Gastroesophageal sphincter (tissue), 4 donors: ENCODE measurements at regions not wholly inside any gene's neighbourhood (a gene's known extent, or its start where the extent isn't known, plus 50 kb on each side); places are given as distances from the start of the nearest gene placed in this dataset.

Experiments used
- ATAC-seq: fragments of 150-250 bp; one replicate; pipeline ENCODE4 v1.9.1; 2016; ENCODE audit warnings: mild to moderate bottlenecking, moderate library complexity
- H3K27ac ChIP-seq, 4 donors: fragments of 200-600 bp; sonication (generic) in 3 of 4; 1 replicate in 3 of 4; 2 replicates in 1 of 4; pipeline ENCODE4 v1.5.1; 2016 to 2019
- H3K27me3 ChIP-seq: fragments of 200-600 bp; sonication (generic); one replicate; pipeline ENCODE4 v1.5.1; 2019
- H3K36me3 ChIP-seq, 2 donors: fragments of 200-600 bp; sonication (generic); one replicate each; pipeline ENCODE4 v1.5.1; 2019; ENCODE audit warnings: control low read depth in 1 of 2
- H3K4me1 ChIP-seq, 3 donors: fragments of 200-600 bp; sonication (generic); 1 replicate in 2 of 3; 2 replicates in 1 of 3; pipeline ENCODE4 v1.5.1; 2016 to 2019; ENCODE audit warnings: control low read depth in 2 of 3
- H3K4me3 ChIP-seq, 2 donors: fragments of 200-600 bp; sonication (generic); one replicate each; pipeline ENCODE4 v1.5.1; 2019; ENCODE audit warnings: mild to moderate bottlenecking in 1 of 2, moderate library complexity in 1 of 2
- H3K9me3 ChIP-seq, 3 donors: fragments of 200-600 bp; sonication (generic); one replicate each; pipeline ENCODE4 v1.5.1; 2017 to 2019; ENCODE audit warnings: control low read depth in 2 of 3
- CTCF ChIP-seq, 4 experiments: fragments of 200-600 bp in 2 of 4; fragments of 450-650 bp in 2 of 4; sonication (generic) in 1 of 4; IDR thresholded peaks; one replicate each; pipeline ENCODE4 v1.5.1; 2017 to 2019; ENCODE audit warnings: antibody characterized with exemption in 4 of 4, mild to moderate bottlenecking in 2 of 4, moderate library complexity in 2 of 4
- EP300 ChIP-seq: sonication (generic); formaldehyde crosslinking; IDR thresholded peaks from one replicate; pipeline ENCODE4 v1.6.1; 2017; ENCODE audit warnings: antibody characterized with exemption, mild to moderate bottlenecking
- POLR2A ChIP-seq, 2 donors: fragments of 450-650 bp; IDR thresholded peaks; one replicate each; pipeline ENCODE4 v1.6.1; 2017; ENCODE audit warnings: antibody characterized with exemption in 2 of 2, mild to moderate bottlenecking in 2 of 2, moderate library complexity in 1 of 2
- POLR2AphosphoS5 ChIP-seq: sonication (generic); formaldehyde crosslinking; IDR thresholded peaks from one replicate; pipeline ENCODE4 v1.6.1; 2017; ENCODE audit warnings: antibody characterized with exemption
- WGBS, 2 donors: methylation state at CpG; one replicate each; pipeline ENCODE4 v1.1.5; 2018; ENCODE audit warnings: low coverage in 1 of 2; 5-methylcytosine and 5-hydroxymethylcytosine counted together

GRCh38 chr2:343355-343754 lies 55.5 kb upstream of the ALKAL2 start:
- H3K27me3 ChIP-seq = peaks cover 40% of the 10 kb centered on the region
- H3K4me1 ChIP-seq = no peaks in the 10 kb centered on the region
- H3K9me3 ChIP-seq = peaks cover 0 to 8% (median 0%) of the 10 kb centered on the region in 3 donors
- no peak overlapping the region for H3K4me3 ChIP-seq
- ATAC-seq = no peak
- 71 to 72% methylated on average over 3 to 5 of the region's 5 CpGs for WGBS, 2 donors
- no peak overlapping the region for H3K27ac ChIP-seq
- TF ChIP-seq CTCF (IDR thresholded peaks at IDR 0.05) = no peak
- no peak for TF ChIP-seq POLR2A (IDR thresholded peaks at IDR 0.05)
- no peak for TF ChIP-seq EP300
- TF ChIP-seq POLR2AphosphoS5 = no peak
- H3K36me3 ChIP-seq = no peaks in the 10 kb centered on the region

- no peak overlapping the region for H3K4me3 ChIP-seq
- ATAC-seq = no peak
- no peaks in the 10 kb centered on the region for H3K4me1 ChIP-seq
- TF ChIP-seq POLR2AphosphoS5 (no peak), POLR2A (IDR thresholded peaks at IDR 0.05) (no peak), EP300 (no peak), CTCF (IDR thresholded peaks at IDR 0.05) (no peak)
- no peak overlapping the region for H3K27ac ChIP-seq
- WGBS, 2 donors = 69 to 72% methylated on average over 2 of the region's 2 CpGs
- peaks cover 50% of the 10 kb centered on the region for H3K27me3 ChIP-seq
- peaks cover 0 to 22% (median 0%) of the 10 kb centered on the region in 3 donors for H3K9me3 ChIP-seq
- no peaks in the 10 kb centered on the region for H3K36me3 ChIP-seq
Measured at GRCh38 chr2:341912-342311, 54.0 kb upstream of the ALKAL2 start.

- Histone ChIP-seq H3K4me1 (no peaks in the 10 kb centered on the region), H3K9me3 (peaks cover 0 to 30% (median 0%) of the 10 kb centered on the region in 3 donors), H3K36me3 (no peaks in the 10 kb centered on the region), H3K27ac (no peak overlapping the region), H3K27me3 (peaks cover 42% of the 10 kb centered on the region), H3K4me3 (no peak overlapping the region)
- no peak for ATAC-seq
- TF ChIP-seq CTCF (IDR thresholded peaks at IDR 0.05) = no peak
- no peak for TF ChIP-seq POLR2A (IDR thresholded peaks at IDR 0.05)
- no peak for TF ChIP-seq EP300
- no peak for TF ChIP-seq POLR2AphosphoS5
- WGBS, 2 donors = 66 to 87% methylated on average over 3 to 7 of the region's 9 CpGs
Measured at GRCh38 chr2:341017-341542, 53.2 kb upstream of the ALKAL2 start.
